Lower leg skin (tissue), 4 donors: ENCODE measurements at regions not wholly inside any gene's neighbourhood (a gene's known extent, or its start where the extent isn't known, plus 50 kb on each side); places are given as distances from the start of the nearest gene placed in this dataset.
"Not testable (repeated sequence)": the region's sequence is repeated elsewhere in the genome, so short reads cannot be mapped to it uniquely, and the experiment has no call there.

Experiments used
- DNase-seq, 2 donors: peaks; one replicate each; pipeline ENCODE4 v3.0.0-alpha.2; 2019; ENCODE audit warnings: low spot score in 2 of 2
- H3K4me3 ChIP-seq: fragments of 200-600 bp; sonication (generic); 2 replicates; pipeline ENCODE4 v1.5.1; 2017; ENCODE audit warnings: mild to moderate bottlenecking, low read depth; ENCODE audit not compliant: poor library complexity, severe bottlenecking
- CTCF ChIP-seq, 3 donors: fragments of 450-650 bp; IDR thresholded peaks; one replicate each; pipeline ENCODE4 v1.5.1; 2016; ENCODE audit warnings: antibody characterized with exemption in 3 of 3, mild to moderate bottlenecking in 3 of 3, moderate library complexity in 2 of 3
- POLR2A ChIP-seq, 2 donors: fragments of 450-650 bp; IDR thresholded peaks; one replicate each; pipeline ENCODE4 v1.6.1; 2016 to 2017; ENCODE audit warnings: antibody characterized with exemption in 2 of 2, mild to moderate bottlenecking in 1 of 2, moderate library complexity in 1 of 2
- WGBS, 2 donors: methylation state at CpG; one replicate each; pipeline ENCODE4 v1.1.5; 2018; 5-methylcytosine and 5-hydroxymethylcytosine counted together
- intact Hi-C: fragments of 100-400 bp; cut with DNase I; formaldehyde crosslinking; loops from one replicate; pipeline ENCODE4 v1.15.0; 2023; ENCODE audit warnings: low total_unique reads

GRCh38 chr1:38183747-38184146 lies 137.2 kb upstream of the POU3F1 start:
- no peak for TF ChIP-seq CTCF (IDR thresholded peaks at IDR 0.05)
- TF ChIP-seq POLR2A (IDR thresholded peaks at IDR 0.05) = no peak
- H3K4me3 ChIP-seq = no peak overlapping the region
- intact Hi-C loops = no loop called here
- DNase-seq = no peak
- 75 to 81% methylated on average over 2 of the region's 2 CpGs for WGBS, 2 donors

GRCh38 chr1:38183096-38183495 lies 136.5 kb upstream of the POU3F1 start:
- intact Hi-C loops = no loop called here
- DNase-seq = no peak
- WGBS, 2 donors = 59 to 92% methylated on average over 7 of the region's 7 CpGs
- TF ChIP-seq POLR2A (IDR thresholded peaks at IDR 0.05) = no peak
- TF ChIP-seq CTCF (IDR thresholded peaks at IDR 0.05) = no peak
- no peak overlapping the region for H3K4me3 ChIP-seq

DNA sequence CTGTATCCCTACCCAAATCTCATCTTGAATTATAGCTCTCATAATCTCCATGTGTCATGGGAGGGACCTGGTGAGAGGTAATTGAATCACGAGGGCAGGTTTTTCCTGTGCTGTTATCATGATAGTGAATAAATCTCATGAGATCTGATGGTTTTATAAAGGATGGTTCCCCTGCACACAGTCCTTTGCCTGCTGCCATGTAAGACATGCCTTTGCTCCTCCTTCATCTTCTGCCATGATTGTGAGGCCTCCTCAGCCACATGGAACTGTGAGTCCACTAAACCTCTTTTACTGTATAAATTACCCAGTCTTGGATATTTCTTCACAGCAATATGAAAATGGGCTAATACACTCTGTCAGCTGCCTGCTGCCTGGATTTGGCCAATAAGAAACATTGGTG lies 133.8 kb upstream of the POU3F1 start:
- H3K4me3 ChIP-seq, intact Hi-C loops, DNase-seq: not testable (repeated sequence)
- 81 to 85% methylated on average over 1 of the region's 1 CpG for WGBS, 2 donors

DNA sequence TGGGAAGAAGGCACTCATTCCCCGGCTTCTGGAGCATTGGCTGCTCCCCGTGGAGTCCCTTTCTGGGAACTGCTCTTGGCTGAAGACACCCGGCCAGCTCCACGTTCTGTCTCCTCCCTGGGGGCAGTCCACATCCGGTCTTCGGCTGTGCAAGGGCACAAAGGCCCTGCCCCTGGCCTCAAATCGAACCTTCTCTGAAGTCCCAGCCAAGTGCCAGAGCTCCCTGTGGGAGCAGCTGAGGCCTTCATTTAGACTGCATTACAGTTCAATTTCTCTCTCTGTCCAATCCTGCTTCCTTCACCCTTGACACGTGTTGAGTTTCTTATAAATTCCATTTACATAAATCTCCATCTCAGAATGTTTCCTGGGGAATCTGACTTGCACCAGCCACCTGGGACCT lies 132.9 kb upstream of the POU3F1 start:
- H3K4me3 ChIP-seq = no peak overlapping the region
- no peak for DNase-seq
- intact Hi-C loops = no loop called here
- WGBS, 2 donors = 66 to 67% methylated on average over 8 of the region's 8 CpGs
- TF ChIP-seq CTCF (IDR thresholded peaks at IDR 0.05) (no peak), POLR2A (IDR thresholded peaks at IDR 0.05) (no peak)

GRCh38 chr1:38178216-38178615 lies 131.6 kb upstream of the POU3F1 start:
- intact Hi-C loops = no loop called here
- 82 to 88% methylated on average over 6 of the region's 6 CpGs for WGBS, 2 donors
- TF ChIP-seq CTCF (IDR thresholded peaks at IDR 0.05) (no peak), POLR2A (IDR thresholded peaks at IDR 0.05) (no peak)
- DNase-seq = no peak
- H3K4me3 ChIP-seq = no peak overlapping the region

- intact Hi-C loops = no loop called here
- WGBS, 2 donors = 72 to 78% methylated on average over 9 of the region's 9 CpGs
- H3K4me3 ChIP-seq = no peak overlapping the region
- no peak for TF ChIP-seq POLR2A (IDR thresholded peaks at IDR 0.05)
- TF ChIP-seq CTCF (IDR thresholded peaks at IDR 0.05) = no peak
- no peak for DNase-seq
Observed at GRCh38 chr1:38175121-38175520, 128.5 kb upstream of the POU3F1 start.
